Astrocyte of the hippocampus (primary cell): ENCODE measurements at regions not wholly inside any gene's neighbourhood (a gene's known extent, or its start where the extent isn't known, plus 50 kb on each side); places are given as distances from the start of the nearest gene placed in this dataset.
A peak's percentile ranks its signal among the peaks of the same experiment; 100 is the strongest.

Experiments
- DNase-seq: peaks from one replicate; pipeline ENCODE4 v3.0.0; 2011; ENCODE audit warnings: low read depth, low spot score

DNA sequence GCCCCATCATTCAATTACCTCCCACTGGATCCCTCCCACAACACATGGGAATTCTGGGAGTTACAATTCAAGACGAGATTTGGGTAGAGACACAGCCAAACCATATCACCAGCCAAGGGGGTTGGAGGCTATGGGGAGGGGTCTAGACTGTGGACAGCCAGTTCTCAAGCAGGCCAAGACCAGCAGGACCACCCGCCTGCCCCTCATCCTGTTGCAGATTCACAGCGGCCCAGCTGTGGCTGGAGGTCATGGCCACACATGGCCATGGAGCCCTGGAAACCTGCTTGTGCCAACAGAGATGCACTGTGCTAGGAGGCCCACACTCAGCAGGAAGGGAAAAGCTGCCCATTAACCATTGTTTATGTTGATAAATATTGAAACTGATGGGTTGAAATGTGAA, 240.5 kb downstream of the TTLL2 start:
- DNase-seq = no peak

DNA sequence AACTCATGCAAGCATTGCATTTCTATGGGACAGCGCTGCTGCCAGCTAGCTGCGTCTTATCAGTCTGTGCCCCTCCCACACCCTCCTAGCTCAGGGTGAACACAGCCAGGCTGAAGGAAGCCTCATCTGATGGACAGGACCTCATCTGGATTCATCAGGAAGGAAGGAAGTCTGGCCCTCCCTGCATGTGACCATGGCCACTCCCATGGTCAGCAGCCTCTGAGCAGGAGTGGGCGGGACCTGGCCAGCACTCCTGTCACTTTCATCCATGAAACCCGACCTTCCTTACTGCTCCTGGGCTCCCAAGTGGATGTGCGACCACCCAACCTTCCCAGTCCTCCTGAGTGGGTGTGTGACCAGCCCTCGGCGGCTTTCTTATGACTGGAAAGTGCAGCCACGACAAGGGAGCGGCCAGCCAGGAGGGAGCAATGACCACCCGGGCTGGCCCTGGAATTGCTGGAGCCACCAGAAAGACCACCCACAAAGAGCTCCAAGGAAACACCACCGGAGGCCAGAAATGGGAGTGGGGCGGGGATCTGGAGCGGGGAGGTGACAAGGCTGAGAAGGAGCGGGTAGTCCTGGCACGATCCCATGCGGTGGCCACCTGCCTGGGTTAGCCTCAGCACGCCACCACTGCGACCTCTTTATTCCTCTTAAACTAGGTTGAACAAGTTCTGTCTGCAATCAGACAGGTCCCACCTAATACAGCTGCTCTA, 241.2 kb downstream of the TTLL2 start:
- no peak for DNase-seq

DNA sequence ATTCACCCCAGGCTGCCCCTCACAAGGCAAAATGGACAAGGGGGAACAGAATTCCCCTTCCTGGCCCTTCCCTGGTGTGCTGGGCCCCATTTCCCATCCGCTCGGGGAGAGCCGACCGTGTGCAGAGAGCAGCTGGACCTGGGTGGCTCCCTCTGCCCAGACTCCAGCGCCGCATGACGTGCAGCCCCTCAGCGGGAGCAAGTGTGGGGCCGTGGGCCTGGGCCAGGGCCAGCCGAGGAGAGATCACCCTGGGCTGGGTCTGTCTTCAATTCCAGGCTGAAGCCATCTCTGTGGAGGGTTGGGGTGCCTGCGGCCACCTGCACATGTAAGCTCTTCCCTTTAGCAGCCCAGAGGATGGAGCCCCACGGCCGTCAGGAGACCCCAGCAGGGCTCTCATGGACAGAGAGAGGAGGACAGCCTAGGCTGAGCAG, 241.8 kb downstream of the TTLL2 start:
- no peak for DNase-seq

DNA sequence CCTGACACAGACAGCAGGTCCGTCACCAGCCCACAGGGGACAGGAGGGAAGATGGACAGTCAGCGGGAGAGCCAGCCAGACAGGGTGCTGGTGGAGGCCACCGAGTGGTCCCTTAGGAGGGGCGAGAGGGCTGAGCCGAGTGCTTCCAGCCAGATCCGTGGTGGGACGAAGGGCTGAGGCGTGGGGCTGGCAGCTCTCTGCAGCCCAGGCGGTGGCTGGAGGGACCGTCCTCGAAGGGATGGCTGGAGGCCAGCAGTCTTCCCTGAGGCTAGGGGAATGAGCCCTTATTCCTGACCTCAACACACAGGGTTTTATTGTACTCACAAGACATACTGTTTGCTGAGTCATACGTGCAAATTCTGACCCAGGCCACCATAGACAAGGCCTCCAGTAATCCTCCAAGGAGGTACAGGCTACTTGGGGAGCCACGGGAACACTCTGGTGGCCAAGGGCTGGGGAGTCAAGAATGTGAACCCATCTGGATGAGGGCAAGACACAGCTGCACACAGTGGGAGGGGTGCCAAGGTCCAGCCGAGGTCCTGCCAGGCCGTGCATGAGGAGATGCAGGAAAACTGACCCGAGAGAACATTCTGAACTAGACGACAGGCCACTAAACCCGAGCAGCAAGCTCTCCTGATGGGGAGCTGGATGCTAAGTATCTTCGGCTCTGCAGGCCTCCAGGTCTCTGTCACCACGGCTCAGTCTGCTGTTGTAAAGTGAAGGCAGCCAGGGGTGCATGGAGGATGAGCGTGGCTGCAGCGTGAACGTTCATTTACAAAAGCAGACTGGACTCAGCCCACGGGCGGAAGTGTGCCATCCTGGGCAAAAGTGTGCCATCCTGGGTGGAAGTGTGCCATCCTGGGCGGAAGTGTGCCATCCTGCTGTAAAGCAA, 242.5 kb downstream of the TTLL2 start:
- peak; percentile 41 for DNase-seq

DNA sequence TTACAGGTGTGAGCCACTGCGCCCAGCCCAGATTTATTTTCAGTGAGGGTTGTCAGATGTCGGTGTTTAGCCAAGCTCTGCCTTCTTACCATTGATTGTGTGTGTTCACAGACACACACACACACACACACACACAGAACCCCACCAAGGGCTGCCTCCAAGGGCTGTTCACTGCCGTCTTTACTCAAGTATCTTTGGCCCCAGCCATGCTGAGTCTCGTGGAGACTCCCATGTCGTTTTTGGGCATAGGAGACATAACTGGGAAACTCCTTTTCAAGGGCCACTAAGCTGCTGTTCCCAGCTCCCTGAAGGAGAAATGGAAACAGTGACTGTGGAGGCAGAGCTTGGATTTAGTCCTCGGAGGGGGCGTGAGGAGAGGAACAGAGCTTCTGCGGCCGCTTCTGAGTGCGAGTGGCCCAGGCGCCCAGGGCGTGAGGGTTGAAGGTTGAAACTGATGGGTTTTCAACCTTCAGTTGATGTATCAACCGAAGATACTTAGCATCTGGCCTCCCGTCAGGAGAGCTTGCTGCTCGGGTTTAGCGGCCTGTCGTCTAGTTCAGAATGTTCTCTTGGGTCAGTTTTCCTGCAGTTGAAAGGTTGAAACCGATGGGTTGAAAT, 243.6 kb downstream of the TTLL2 start:
- DNase-seq = no peak

DNA sequence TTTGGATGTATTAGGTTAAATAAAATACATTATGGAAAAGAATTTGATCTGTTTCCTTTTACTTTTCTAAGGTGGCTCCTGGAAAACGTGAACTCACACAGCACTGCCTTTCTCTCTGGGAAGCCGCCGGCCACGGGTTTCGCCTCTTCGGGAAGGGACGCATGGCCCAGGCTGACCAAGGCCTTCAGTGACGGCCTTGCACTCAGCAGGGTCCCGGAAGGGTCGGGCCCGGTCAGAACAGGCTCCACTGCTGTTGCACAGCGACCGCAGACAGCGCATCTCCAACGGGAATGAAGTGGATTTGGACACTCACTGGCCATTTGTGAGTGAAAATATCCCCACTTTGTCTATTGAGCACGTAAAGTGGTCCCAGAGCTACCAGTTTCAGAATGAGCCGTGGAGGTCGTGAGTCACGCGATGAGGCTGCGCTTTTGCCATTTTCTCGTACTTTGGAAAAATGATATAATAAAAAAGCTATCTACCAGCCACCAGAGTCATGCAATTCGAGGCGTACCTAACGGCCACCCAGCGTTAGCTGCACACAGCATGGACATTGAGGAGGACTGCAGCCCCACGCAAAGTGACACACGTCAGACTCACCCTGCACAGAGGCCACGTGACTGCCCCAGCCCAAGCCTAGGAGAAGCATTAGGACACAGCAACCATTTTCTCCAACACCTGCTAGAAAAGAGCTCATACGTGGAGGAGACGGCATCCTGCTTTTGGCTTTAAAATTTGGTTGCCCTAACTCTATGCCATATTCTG, 244.3 kb downstream of the TTLL2 start:
- no peak for DNase-seq

DNA sequence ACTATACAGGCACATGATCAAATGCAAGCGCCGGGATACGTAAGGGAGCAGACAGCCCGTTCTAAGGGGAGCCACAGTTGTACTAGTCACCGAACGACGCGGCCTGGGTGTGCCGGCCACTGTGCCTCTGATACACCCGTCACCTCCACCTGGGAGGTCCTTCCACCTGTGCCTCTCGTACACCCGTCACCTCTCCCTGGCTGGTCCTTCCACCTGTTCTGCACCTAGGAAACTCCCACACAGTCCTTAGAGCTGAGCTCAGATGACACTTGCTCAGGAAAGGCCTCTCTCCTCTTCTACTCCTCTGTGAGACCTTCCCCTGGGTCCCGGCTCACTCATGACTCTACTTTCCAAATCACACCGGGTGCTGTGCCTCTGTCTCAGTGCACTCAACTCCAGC, 245.0 kb downstream of the TTLL2 start:
- DNase-seq = no peak

DNA sequence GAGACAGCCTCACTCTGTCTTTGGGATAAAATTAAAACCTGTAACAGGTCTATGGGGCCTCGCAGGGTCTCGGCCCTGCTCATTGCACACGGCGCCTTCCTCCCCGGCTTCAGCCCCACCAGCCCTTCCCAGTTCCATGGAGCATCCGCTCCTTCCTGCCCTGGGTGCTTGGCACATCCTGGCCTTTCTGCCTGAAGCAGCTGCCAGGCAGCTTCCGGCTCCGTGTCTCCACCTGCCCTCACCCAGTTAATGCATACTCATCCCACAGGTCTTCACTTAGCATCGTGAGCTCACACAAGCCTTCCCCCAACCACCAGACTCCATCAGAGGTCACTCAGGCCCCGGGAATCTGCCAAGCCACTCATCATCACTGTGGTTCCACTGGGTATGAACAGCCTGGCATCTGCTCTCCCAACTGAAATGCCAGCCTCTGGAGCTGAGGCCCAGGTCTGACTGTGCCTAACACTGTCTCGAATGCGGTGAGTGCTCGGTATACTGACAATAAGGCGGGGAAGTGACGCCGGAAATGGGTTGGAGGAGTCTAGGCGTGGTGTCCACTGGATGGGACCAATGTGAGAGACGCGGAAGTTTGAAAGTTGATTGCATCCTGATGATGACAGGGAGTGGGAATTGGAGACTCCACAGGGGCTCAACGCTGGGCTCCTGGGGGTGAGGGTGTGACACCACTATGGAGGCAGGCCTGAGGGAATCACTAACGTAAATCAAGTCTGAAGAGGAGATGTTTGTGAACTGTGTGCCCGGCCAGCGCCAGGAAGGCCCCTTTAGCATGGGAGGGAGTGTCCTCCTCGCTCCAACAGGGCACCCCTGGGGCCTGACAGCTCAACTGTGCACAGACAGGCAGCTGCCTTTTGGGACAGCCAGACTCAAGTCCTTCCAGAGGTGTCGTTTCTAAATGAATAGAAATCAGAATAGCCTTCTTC, 245.8 kb downstream of the TTLL2 start:
- DNase-seq = no peak

DNA sequence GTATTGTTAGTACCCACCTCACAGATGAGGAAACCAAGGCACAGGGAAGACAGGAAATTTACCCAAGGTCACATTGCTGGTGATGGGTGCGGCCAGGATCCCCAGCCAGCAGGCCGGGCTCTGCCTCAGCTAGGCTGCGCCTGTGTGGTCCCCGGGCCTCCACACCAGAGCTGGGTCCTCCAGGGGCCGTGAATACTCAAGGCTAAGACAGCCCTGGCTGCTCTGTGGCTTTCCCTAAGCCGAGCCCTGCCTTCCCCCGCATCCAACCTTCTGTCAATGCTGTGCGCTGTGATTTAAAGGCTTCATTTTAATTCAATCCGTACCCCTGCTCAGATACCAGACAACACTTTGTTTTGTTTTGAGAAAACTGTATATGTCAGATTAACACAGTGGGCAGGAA, 246.7 kb downstream of the TTLL2 start:
- DNase-seq = no peak

DNA sequence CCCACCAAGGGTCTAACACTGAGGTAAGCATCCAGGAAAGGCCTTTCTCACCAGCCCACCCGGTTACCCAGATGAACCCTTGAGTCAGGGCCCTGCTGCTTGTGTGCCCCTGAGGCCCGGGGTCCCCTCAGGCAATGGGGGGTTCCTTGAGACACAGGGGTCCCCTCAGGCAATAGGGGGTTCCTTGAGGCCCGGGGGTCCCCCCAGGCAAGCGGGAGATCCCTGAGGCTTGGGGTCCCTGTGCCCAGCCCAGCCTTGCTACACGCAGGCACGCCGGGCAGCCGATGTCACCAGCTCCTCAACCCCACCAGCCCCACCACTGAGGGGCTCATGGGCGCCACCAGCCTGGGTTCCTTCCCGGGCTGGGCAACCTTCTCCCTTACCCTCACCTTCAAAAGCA, 247.2 kb downstream of the TTLL2 start:
- no peak for DNase-seq

DNA sequence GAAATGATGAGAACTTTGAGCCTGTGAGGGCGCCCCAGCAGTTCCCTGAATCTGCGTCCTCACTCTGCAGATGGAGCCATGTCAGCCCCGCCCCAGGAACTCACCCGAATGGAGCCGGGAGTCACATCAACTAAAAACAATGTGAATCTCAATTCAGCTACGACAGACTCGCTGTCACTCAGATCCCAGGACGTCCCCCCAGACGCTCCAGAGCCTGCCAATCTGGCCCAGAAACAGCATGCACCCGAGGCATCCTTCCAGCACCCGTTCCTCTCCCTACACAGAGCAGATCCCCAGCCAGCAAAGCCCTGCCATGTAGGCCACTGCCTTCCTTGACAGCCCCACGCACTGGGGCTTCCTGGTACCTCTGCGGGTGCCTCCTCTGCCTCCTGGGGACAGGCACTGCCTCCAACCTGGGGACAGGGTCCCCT, 248.0 kb downstream of the TTLL2 start:
- DNase-seq = no peak

DNA sequence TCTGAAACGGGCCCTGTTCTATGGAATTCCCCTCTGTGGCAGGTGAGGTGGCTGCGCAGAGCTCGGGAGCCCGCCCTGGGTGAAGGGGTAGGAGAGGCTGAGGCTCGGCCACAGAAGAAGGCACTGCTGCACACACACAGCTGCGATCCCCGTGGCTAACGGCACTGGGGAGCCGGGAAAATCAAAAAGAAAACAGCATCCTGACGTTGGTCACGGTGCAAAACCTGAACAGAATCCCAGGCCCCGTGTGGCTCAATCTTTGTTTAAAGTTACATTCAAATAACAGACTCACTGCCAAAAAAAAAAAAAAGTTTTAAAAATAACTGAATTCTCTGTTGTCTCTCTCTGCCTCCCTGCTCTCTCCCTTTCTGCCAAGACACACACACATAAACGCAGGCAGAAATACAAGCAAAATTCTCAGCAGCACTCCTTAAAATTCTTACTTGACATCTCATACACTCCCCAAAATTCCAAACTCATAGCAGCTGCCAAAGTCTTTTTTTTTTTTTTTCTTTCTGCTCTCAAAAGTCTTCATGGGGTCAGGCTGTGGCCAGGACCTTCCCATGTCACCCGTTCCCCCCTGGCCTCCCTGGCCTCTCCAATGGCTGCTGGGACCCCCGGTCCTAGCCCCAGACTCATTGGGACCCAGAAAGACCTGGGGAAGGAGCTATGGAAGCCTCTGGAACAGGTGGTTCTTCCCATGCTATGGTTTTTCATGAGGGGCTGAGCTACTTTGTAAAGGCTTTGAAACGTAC, 248.8 kb downstream of the TTLL2 start:
- DNase-seq = peak; percentile 61

DNA sequence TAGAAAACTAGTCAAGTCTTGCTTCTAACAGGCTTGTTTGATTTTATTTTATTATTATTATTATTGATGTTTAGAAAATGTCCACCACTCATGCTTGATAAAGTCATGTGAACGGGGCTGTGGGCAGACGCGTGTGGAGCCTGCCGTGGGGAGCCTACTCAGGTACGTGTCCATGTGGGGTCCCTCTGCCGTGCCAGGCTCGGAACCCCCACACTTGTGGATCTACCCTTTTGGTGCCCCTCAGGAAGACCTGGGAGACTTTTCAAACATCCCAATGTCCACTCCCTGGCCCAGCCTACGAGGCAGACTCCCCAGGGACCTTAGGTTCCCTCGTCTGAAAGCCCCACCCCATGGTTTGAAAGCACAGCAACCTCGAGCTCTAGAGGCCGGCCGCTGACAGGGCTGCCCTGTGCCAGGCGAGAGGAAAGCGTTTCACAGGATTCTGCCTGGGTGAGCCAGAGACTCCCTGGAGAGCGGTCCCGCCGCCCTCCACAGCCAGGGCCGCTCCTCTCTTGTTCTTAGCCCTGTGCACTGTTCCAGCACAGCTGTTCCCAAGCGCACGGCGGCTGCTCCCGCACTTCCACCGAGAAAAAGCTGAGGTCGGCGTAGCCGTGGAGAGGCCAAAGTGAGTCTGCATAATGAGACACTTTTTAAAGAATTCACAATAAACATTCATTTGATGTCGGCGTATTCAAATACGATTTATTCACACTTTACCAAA, 249.7 kb downstream of the TTLL2 start:
- DNase-seq = no peak

DNA sequence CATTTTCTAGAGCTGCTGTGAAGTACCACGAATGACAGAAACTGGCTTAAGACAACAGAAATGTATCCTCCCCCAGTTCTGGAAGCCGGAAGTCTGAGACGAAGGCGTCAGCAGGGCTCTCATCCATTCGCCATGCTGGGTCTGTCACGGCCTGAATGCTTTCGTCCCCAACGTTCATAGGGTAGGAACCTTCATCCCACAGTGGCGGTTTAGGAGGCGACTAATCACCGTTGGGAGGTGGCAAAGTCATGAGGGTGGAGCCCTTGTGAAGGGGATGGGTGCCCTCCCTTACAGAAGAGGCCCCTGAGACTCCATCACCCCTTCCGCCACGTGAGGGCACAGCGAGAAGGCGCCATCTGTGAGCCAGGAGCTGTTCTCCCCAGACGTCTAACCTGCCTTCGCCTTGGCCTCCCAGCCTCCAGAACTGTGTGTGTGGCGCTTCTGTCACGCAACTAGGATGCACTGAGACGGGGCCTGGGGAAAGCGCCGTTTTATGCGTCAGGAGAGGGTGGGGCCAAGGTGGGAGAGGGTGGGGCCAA, 250.3 kb downstream of the TTLL2 start:
- DNase-seq = no peak

DNA sequence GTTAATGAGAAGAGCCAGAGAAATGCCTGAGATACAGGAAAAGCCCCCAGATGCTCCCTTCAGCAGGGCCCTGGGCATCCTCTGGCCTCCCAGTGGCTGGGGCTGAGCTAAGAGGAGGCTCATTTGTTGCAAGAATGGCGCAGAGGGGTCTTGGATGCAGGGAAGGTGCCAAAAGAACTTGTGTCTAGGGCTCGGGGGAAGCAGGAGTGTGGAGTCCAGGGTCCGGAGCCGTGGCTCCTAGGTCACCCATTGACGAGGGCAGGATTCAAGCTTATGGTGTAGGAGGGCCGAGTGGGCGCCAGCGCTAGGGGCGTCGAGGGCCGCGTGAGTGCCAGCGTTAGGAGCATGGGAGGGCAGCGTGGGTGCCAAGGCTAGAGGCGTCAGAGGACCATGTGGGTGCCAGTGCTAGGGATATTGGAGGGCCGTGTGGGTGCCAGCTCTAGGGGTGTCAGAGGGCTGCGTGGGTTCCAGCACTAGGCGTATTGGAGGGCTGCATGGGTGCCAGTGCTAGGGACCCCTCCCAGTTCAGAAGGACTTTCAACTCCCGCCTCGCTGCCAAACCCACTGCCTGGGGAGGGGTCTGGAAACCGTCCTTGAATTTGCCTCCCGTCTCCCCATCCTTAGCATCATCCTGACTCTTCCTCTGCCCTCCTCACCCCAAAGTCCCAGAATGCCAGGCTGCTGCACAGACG, 250.5 kb upstream of the AFDN start:
- no peak for DNase-seq

DNA sequence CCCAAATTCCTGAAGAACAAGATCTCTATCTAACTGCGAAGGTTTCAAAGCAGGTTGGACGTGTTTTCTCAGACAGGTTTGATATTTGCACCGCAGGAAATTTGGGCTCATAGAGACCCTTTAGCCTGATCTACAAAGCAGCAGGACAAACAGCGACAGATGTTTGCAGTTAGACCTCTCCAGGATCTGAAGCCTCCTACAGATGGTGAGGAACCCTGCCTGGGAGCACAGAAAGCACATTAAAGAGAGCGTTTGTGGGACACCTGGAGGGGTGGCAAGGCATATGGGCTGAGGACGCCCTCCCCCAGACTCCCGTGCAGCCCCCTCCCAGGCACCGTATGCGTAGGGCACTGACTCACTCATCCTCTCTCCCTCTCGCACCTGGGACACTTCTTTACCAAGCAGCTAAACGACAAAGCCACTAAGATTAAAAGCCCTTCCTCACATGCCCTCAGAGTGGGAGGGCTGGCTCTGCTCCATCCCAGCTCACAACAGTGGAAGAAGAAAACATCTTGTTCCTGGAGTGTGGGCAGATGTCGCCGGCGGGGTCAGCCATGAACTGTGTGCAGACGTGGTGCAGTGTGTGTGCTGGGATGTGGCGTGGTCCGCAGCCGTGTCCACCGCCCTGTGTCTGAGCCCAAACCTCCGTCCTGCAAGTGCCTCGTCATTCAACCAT, 249.7 kb upstream of the AFDN start:
- DNase-seq = no peak

DNA sequence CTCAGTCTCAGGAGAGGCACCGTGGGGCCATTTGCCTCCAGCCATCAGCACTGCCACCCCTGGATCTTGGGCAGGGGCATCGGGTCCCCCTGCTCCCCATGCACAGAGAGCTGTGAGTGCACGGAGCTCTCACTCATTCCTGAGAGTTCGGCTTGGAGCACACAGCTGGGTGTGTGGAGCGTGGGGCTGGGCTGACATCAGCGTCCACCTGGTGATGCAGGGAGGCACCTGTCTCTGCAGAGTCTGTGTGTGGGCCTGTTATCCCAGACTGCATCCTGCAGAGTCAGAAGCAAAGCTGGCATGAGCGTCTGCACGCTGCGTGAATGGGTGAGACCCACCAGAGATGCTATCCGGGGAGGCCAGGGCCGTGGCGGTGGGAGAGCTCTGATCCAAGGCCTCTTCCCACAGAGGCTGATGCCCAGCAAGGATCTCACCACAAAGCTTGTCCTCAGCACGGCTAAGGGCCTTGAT, 248.8 kb upstream of the AFDN start:
- DNase-seq = no peak
